SK-N-SH (cell line): ENCODE measurements at regions not wholly inside any gene's neighbourhood (a gene's known extent, or its start where the extent isn't known, plus 50 kb on each side); places are given as distances from the start of the nearest gene placed in this dataset.

ENCODE experiments used
- CTCF ChIA-PET: fragments of 300-600, 350-600 bp; formaldehyde crosslinking; extraction: SDS; loops from one replicate; lab custom pipeline; 2021; lab: Yijun Ruan, JAX
- POLR2A ChIA-PET: fragments of 350-600 bp; sonication (Branson Sonifier 250); formaldehyde crosslinking; extraction: SDS; loops from one replicate; lab custom pipeline; 2020; ENCODE audit warnings: antibody characterized with exemption, inconsistent platforms; lab: Yijun Ruan, JAX
- DNase-seq: peaks from one replicate; pipeline ENCODE4 v3.0.0; 2012
- H2AFZ ChIP-seq: fragments of 200-600 bp; sonication (generic); 2 replicates; pipeline ENCODE4 v1.8.1; 2016; ENCODE audit warnings: antibody characterized with exemption, mild to moderate bottlenecking, low read depth
- H3F3A ChIP-seq: fragments of 200-600 bp; sonication (generic); replicated peaks from 2 replicates; pipeline ENCODE3; 2016; ENCODE audit warnings: antibody characterized with exemption, mild to moderate bottlenecking; ENCODE audit not compliant: insufficient read depth
- H3K27ac ChIP-seq, 2 experiments: fragments of 200-500 bp in 1 of 2; fragments of 200-600 bp in 1 of 2; sonication (Bioruptor generic) in 1 of 2; sonication (generic), shearing (Covaris generic) in 1 of 2; 2 replicates each; pipeline versions ENCODE4 v1.5.1 to v1.6.1; 2014 to 2016; ENCODE audit warnings: low read depth in 2 of 2, inconsistent platforms in 1 of 2, low read length in 1 of 2, mild to moderate bottlenecking in 1 of 2, mixed read lengths in 1 of 2
- H3K27me3 ChIP-seq: fragments of 200-600 bp; sonication (generic), shearing (Covaris generic); 2 replicates; pipeline ENCODE4 v1.6.1; 2016; ENCODE audit warnings: mixed run types; ENCODE audit not compliant: insufficient read depth
- H3K36me3 ChIP-seq, 2 experiments: fragments of 200-500 bp in 1 of 2; fragments of 200-600 bp in 1 of 2; sonication (Bioruptor generic) in 1 of 2; sonication (generic) in 1 of 2; replicated peaks in 1 of 2; 2 replicates each; pipeline versions ENCODE3 to v1.5.1; 2014 to 2016; ENCODE audit warnings: low read length in 1 of 2, mild to moderate bottlenecking in 1 of 2; ENCODE audit not compliant: insufficient read depth in 2 of 2, control insufficient read depth in 1 of 2
- H3K4me1 ChIP-seq, 2 experiments: fragments of 200-500 bp in 1 of 2; fragments of 200-600 bp in 1 of 2; sonication (Bioruptor generic) in 1 of 2; sonication (generic), shearing (Covaris generic) in 1 of 2; 2 replicates each; pipeline versions ENCODE4 v1.5.1 to v1.6.1; 2014 to 2016; ENCODE audit warnings: low read depth in 1 of 2, low read length in 1 of 2, mixed run types in 1 of 2; ENCODE audit not compliant: insufficient read depth in 2 of 2, control insufficient read depth in 1 of 2
- H3K4me2 ChIP-seq: fragments of 200-600 bp; sonication (generic), shearing (Covaris generic); 2 replicates; pipeline ENCODE4 v1.6.1; 2017; ENCODE audit warnings: mixed run types
- H3K4me3 ChIP-seq, 2 experiments: fragments of 200-500 bp in 1 of 2; fragments of 200-600 bp in 1 of 2; sonication (Bioruptor generic) in 1 of 2; sonication (generic), shearing (Covaris generic) in 1 of 2; 2 replicates each; pipeline versions ENCODE4 v1.5.1 to v1.8.1; 2014 to 2016; ENCODE audit warnings: low read depth in 2 of 2, inconsistent platforms in 1 of 2, low read length in 1 of 2, mild to moderate bottlenecking in 1 of 2, mixed read lengths in 1 of 2, moderate library complexity in 1 of 2
- H3K79me2 ChIP-seq: fragments of 200-600 bp; sonication (generic); 2 replicates; pipeline ENCODE4 v1.8.1; 2017; ENCODE audit warnings: mild to moderate bottlenecking; ENCODE audit not compliant: insufficient read depth
- H3K9ac ChIP-seq: fragments of 200-600 bp; sonication (generic); 2 replicates; pipeline ENCODE4 v1.6.1; 2017; ENCODE audit warnings: mixed run types
- H3K9me2 ChIP-seq: fragments of 200-600 bp; sonication (generic); 2 replicates; pipeline ENCODE4 v1.6.1; 2017; ENCODE audit warnings: mixed run types
- H3K9me3 ChIP-seq: fragments of 200-600 bp; sonication (generic); 2 replicates; pipeline ENCODE4 v1.6.1; 2017; ENCODE audit warnings: mixed run types, mild to moderate bottlenecking, moderate library complexity
- H4K20me1 ChIP-seq: fragments of 200-600 bp; sonication (generic); 2 replicates; pipeline ENCODE4 v1.6.1; 2017; ENCODE audit warnings: mild to moderate bottlenecking, mixed run types; ENCODE audit not compliant: insufficient read depth
- FOXM1 ChIP-seq: IDR thresholded peaks from 2 replicates; pipeline ENCODE4 v1.4.0; 2012; ENCODE audit warnings: low read depth, mild to moderate bottlenecking
- GABPA ChIP-seq: IDR thresholded peaks from 2 replicates; pipeline ENCODE4 v1.4.0; 2012; ENCODE audit warnings: low read depth, mild to moderate bottlenecking
- PBX3 ChIP-seq: IDR thresholded peaks from 2 replicates; pipeline ENCODE4; 2012
- RAD21 ChIP-seq: IDR thresholded peaks from 2 replicates; pipeline ENCODE4 v1.6.1; 2012; ENCODE audit warnings: mild to moderate bottlenecking, low read length
- REST ChIP-seq: IDR thresholded peaks from 2 replicates; pipeline ENCODE4 v1.6.1; 2012; ENCODE audit warnings: mild to moderate bottlenecking, low read depth, low read length, moderate library complexity
- SMC3 ChIP-seq: IDR thresholded peaks from 2 replicates; pipeline ENCODE4 v1.6.1; 2012; ENCODE audit warnings: low read depth, low read length, improper control_type of control experiment
- TEAD4 ChIP-seq: IDR thresholded peaks from 2 replicates; pipeline ENCODE4 v1.4.0; 2012; ENCODE audit warnings: mild to moderate bottlenecking, borderline replicate concordance; ENCODE audit not compliant: insufficient read depth
- YY1 ChIP-seq: IDR thresholded peaks from 2 replicates; pipeline ENCODE4 v1.4.0; 2012; ENCODE audit warnings: low read depth, mild to moderate bottlenecking
- WGBS: methylation state at CpG from one replicate; pipeline ENCODE4 v1.1.6; 2017; ENCODE audit warnings: low lambda C conversion rate; 5-methylcytosine and 5-hydroxymethylcytosine counted together
- TF ChIP-seq, protein P1 (sequence below): fragments of 200-600 bp; sonication (generic); IDR thresholded peaks from 2 replicates; pipeline ENCODE4 v1.6.1; 2017; ENCODE audit warnings: antibody characterized with exemption, mild to moderate bottlenecking, moderate library complexity
- TF ChIP-seq, protein P2 (sequence below): IDR thresholded peaks from 2 replicates; pipeline ENCODE4 v1.4.0; 2012; ENCODE audit warnings: low read depth

DNA sequence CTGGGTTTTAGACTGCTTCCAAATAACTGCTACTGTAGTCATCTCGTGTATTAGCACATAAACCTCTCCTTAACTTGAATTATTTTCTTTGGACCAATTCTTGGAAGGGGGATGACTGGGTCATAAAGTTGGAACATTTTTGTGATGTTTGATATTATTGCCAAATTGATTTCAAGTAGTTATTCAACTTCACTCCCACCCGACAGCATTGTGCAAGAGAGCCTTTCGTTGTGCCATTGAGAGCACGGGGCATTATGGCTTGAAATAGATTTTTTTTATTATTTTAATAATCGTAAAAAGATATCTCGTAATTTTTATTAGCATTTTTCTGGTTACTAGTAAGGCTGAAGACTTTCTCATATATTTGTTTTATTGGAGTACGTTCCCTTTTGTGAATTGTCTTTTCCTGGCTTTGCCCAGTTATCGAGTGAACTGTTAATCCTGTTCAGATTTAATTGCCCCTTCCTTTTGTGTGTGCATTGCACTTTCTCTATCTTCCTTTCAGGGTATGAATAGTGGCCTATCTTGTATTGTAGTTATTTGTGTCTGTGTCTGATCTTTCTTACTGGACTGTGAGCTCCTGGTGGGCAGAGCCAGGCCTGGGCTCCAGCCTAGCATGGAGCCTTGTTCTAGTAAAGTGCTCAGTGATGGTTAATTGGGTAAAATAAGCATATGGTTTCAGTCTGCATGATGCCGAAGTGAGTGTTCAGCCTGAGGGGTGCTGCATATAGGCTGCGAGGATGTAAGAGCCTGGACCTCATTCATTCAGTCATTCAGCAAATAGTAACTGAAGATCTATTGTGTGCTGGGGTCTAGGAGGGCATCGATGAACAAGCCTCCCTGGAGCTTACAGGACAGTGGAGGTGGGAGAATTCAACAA is 93.5 kb upstream of the SHB start (continued):
- no peak for TF ChIP-seq PBX3

- peaks cover 0 to 13% of the 10 kb centered on the region in 2 experiments; a peak in 1 of 4 replicates for H3K4me1 ChIP-seq
- H2AFZ ChIP-seq: no peak overlapping the region
- TF ChIP-seq TEAD4 (no peak), FOXM1 (no peak), SMC3 (peak; percentile 70), REST (no peak), RAD21 (peak; percentile 66), GABPA (no peak), YY1 (no peak)
- TF ChIP-seq, protein P1, sequence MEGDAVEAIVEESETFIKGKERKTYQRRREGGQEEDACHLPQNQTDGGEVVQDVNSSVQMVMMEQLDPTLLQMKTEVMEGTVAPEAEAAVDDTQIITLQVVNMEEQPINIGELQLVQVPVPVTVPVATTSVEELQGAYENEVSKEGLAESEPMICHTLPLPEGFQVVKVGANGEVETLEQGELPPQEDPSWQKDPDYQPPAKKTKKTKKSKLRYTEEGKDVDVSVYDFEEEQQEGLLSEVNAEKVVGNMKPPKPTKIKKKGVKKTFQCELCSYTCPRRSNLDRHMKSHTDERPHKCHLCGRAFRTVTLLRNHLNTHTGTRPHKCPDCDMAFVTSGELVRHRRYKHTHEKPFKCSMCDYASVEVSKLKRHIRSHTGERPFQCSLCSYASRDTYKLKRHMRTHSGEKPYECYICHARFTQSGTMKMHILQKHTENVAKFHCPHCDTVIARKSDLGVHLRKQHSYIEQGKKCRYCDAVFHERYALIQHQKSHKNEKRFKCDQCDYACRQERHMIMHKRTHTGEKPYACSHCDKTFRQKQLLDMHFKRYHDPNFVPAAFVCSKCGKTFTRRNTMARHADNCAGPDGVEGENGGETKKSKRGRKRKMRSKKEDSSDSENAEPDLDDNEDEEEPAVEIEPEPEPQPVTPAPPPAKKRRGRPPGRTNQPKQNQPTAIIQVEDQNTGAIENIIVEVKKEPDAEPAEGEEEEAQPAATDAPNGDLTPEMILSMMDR: peak; percentile 90
- TF ChIP-seq, protein P2, sequence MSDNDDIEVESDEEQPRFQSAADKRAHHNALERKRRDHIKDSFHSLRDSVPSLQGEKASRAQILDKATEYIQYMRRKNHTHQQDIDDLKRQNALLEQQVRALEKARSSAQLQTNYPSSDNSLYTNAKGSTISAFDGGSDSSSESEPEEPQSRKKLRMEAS: no peak
- no peaks in the 10 kb centered on the region for H3K36me3 ChIP-seq
- H3K27ac ChIP-seq: no peak overlapping the region
- H3K27me3 ChIP-seq: no peaks in the 10 kb centered on the region; the same call in 1 of the 2 replicates
- peak overlapping the region in 1 of 2 experiments; percentile 21; a peak in 1 of 4 replicates for H3K4me3 ChIP-seq
- POLR2A ChIA-PET: no interaction called here
- 47% methylated on average over 8 of the region's 9 CpGs for WGBS
- H3K9me2 ChIP-seq: no peaks in the 10 kb centered on the region
- H3F3A ChIP-seq: no peaks in the 10 kb centered on the region
- H3K79me2 ChIP-seq: no peaks in the 10 kb centered on the region
- peak; percentile 52 for DNase-seq
- H3K4me2 ChIP-seq: no peak overlapping the region
- no peaks in the 10 kb centered on the region for H4K20me1 ChIP-seq
- no peak overlapping the region for H3K9ac ChIP-seq
- no peaks in the 10 kb centered on the region for H3K9me3 ChIP-seq
- CTCF ChIA-PET: interaction anchor here (0.9 to 6.1 kb wide), 24 partner anchors 9 to 247 kb away, joined by 3 to 28 read pairs (median 4); no protein-coding TSS in a partner anchor
These were observed 91.7 kb upstream of the SHB start for GRCh38 chr9:38160613-38161215.
